Mucosa of stomach (tissue), 1 donor: ENCODE measurements at regions not wholly inside any gene's neighbourhood (a gene's known extent, or its start where the extent isn't known, plus 50 kb on each side); places are given as distances from the start of the nearest gene placed in this dataset.

Source experiments
- H3K27me3 ChIP-seq: one replicate; pipeline ENCODE4 v1.7.0; 2013; ENCODE audit warnings: mild to moderate bottlenecking, low read length; ENCODE audit not compliant: control insufficient read depth, insufficient read depth
- H3K36me3 ChIP-seq: one replicate; pipeline ENCODE4 v1.7.0; 2013; ENCODE audit warnings: low read length; ENCODE audit not compliant: control insufficient read depth, insufficient read depth
- H3K4me1 ChIP-seq: one replicate; pipeline ENCODE4 v1.7.0; 2013; ENCODE audit warnings: mild to moderate bottlenecking, low read length; ENCODE audit not compliant: control insufficient read depth, insufficient read depth
- H3K4me3 ChIP-seq: one replicate; pipeline ENCODE4 v1.7.0; 2013; ENCODE audit warnings: low read length
- H3K9ac ChIP-seq: one replicate; pipeline ENCODE4 v1.7.0; 2013; ENCODE audit warnings: mild to moderate bottlenecking, low read length, moderate library complexity
- H3K9me3 ChIP-seq: one replicate; pipeline ENCODE4 v1.7.0; 2013; ENCODE audit warnings: mild to moderate bottlenecking, low read length, moderate library complexity; ENCODE audit not compliant: control insufficient read depth
- donor health status: Pancreatic carcinoma.

DNA sequence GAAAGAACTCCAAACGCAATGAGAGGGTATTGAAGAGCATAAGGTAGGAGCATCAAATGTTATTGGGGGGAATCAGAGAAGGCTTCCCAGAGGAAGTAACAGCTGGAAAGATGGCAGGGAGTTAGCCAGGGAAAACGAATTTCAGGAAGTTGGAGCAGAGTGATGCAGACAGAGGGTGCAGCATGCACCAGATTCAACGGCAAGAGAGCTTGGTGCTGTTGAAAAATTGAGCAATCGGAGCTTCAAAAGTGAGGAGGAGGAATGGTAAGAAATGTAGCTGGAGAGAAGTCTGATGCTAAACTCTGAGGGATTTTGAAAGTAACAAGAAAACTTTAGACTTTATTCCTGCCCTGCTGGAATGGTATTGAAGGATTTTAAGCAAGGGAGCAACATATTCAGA, 541.0 kb upstream of the LMCD1 start:
- H3K9me3 ChIP-seq: no peaks in the 10 kb centered on the region
- H3K4me1 ChIP-seq: no peaks in the 10 kb centered on the region
- no peak overlapping the region for H3K4me3 ChIP-seq
- no peaks in the 10 kb centered on the region for H3K36me3 ChIP-seq
- H3K9ac ChIP-seq: no peak overlapping the region
- H3K27me3 ChIP-seq: no peaks in the 10 kb centered on the region

DNA sequence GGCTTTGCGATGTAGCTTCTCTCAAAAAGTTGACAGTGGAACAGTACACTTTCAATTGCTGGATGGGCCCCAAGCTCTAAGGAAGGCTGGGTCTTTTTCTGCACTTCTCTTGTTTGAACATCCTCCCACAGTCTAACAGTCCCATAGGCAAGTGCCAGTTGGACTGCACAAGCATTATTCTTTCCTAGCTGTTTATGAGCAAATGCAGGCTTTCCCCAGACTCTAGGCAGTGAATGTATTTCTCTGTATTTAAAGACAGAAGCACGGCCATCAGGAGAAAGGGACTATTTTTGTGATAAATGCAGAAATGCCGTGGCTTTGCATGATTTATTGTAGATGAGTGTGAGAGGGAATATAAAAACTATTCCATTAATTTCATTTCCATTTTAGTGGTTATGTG, 539.3 kb upstream of the LMCD1 start:
- no peaks in the 10 kb centered on the region for H3K9me3 ChIP-seq
- H3K4me1 ChIP-seq: no peaks in the 10 kb centered on the region
- no peaks in the 10 kb centered on the region for H3K27me3 ChIP-seq
- no peak overlapping the region for H3K9ac ChIP-seq
- H3K4me3 ChIP-seq: no peak overlapping the region
- no peaks in the 10 kb centered on the region for H3K36me3 ChIP-seq

DNA sequence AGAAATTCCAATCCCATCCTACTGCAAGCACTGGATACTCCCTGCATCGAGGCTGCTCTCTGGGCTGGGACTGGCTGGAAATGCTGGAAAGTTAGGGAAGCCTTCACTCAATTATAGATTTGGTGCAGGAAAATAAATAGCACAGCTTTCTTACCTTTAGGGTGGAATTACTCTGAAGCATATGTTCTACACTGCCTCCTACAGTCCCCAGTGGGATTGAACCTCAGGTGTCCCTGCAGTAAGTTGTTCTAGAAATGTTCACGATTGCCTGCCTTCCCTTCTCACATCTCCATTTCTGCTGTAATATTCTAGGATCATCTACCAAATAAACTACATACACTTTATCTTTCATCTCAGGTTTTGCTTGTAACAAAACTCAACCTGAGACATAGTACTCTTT, 536.7 kb upstream of the LMCD1 start:
- H3K9ac ChIP-seq: no peak overlapping the region
- no peak overlapping the region for H3K4me3 ChIP-seq
- no peaks in the 10 kb centered on the region for H3K27me3 ChIP-seq
- no peaks in the 10 kb centered on the region for H3K9me3 ChIP-seq
- H3K36me3 ChIP-seq: no peaks in the 10 kb centered on the region
- no peaks in the 10 kb centered on the region for H3K4me1 ChIP-seq

DNA sequence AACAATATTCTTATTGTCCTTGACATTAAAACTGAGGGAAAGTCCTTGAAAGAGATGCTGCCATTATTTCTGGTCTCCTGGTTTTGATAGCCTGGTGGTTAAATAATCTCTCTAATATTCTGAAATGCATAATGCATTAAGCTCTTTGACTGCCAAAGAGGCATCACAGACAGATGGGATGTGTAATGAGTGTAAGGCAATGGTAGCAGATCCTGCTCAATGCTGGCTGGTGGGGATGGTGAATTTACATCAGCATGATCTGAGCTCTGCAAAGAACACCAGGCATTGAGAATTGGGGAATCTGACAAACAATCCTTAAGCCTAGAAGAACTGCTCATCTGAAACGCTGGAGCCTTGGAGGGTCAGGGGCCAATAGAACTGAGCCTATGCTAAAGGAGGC, 528.6 kb upstream of the LMCD1 start:
- Histone ChIP-seq H3K9me3 (no peaks in the 10 kb centered on the region), H3K4me3 (no peak overlapping the region), H3K9ac (no peak overlapping the region), H3K4me1 (no peaks in the 10 kb centered on the region), H3K36me3 (no peaks in the 10 kb centered on the region), H3K27me3 (no peaks in the 10 kb centered on the region)

DNA sequence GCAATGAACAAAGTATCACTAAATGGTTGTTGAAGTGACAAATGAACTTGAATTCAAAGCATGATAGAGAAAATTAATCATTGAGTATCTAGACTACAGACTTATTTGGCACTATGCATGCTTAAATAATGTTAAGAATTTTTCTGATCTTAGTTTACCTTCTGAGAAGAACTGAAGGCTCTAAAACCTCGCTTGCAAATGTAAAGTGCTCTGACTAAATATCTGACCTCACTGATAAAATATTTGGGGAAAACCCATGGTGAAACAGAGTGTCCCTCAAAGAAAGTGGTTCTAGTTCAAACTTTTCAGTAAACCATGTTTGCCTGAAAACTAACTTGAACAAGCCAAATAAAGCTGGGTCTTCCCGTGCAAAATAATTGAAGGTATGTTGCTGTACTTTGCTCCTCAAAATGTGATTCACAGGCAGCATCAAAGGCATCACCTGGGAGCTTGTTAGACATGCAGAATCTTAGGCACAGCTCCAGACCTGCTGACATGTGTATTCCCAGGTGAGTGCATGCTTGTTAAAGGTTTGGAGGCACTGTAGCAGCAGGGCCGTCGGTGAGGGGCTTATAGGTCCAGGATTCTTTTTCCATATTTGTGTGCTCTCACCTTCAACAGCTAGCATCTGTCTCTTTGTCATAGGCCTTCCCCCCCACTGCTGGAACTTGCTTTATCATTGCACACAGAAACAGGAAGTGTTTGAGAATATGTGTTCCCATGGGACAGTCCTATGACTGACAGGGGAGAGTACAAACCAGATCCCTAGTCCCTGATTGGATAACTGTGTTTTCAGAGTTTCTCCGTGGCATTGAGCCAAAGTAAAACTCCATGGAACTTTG, 524.2 kb upstream of the LMCD1 start:
- no peaks in the 10 kb centered on the region for H3K9me3 ChIP-seq
- H3K9ac ChIP-seq: no peak overlapping the region
- no peaks in the 10 kb centered on the region for H3K36me3 ChIP-seq
- no peak overlapping the region for H3K4me3 ChIP-seq
- no peaks in the 10 kb centered on the region for H3K4me1 ChIP-seq
- no peaks in the 10 kb centered on the region for H3K27me3 ChIP-seq

DNA sequence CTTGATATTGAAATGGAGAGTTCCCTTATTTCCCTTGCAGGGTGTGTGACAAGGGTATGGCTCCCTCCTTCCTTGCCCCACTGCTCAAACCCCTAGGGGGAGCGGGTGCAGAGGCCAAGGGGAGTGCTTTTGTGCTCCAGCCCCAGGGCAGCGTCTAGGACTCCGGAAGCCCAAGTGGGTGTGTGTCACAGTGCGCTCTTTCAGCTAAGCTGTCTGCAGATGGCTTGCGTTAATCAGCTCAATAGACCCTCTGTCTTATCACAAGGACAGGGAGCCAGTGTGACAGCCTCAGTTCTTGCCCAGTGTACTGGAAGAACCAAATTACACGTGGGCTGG, 523.6 kb upstream of the LMCD1 start:
- no peak overlapping the region for H3K9ac ChIP-seq
- no peaks in the 10 kb centered on the region for H3K9me3 ChIP-seq
- no peaks in the 10 kb centered on the region for H3K4me1 ChIP-seq
- H3K36me3 ChIP-seq: no peaks in the 10 kb centered on the region
- no peaks in the 10 kb centered on the region for H3K27me3 ChIP-seq
- no peak overlapping the region for H3K4me3 ChIP-seq

DNA sequence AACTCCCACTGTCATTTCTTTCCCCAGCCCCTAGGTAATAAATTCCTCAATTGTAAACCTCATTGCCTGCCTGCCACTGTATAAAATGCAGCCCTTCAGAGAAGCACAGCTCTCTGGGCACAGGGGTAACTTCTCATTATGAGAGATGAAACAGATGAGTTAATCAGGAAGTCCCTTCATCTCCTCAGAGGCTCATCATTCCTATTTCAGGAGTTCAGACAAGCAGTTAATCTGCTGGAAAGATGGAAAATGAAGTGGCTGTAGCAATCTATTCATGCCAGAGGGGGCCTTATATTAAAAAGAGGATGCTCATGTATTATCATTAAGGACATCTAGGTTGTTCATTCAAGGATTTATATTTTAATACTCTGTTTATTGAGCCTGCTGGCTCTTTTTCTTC, 519.5 kb upstream of the LMCD1 start:
- no peak overlapping the region for H3K9ac ChIP-seq
- no peaks in the 10 kb centered on the region for H3K36me3 ChIP-seq
- H3K4me3 ChIP-seq: no peak overlapping the region
- no peaks in the 10 kb centered on the region for H3K9me3 ChIP-seq
- no peaks in the 10 kb centered on the region for H3K27me3 ChIP-seq
- H3K4me1 ChIP-seq: no peaks in the 10 kb centered on the region

DNA sequence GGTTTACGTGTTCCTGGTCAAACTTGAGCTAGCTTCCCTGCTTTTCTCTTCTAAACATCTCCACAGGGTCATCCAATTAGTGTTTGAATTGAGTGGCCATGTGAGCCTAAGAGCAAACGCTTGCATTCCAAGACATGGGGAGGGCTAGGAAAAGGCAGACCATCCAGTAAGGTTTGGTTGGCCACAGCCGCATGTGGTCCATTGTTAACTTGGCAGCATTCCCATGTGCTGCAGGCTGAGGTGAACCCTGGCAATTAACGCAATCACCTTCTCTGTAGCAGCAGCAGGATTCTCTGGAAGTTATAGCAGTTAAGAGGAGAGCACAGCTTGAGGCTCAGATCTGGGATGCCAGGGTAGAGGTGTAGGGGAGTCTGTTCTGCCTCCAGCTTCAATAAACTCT, 502.2 kb upstream of the LMCD1 start:
- no peaks in the 10 kb centered on the region for H3K27me3 ChIP-seq
- H3K9me3 ChIP-seq: no peaks in the 10 kb centered on the region
- H3K4me1 ChIP-seq: no peaks in the 10 kb centered on the region
- H3K9ac ChIP-seq: no peak overlapping the region
- no peak overlapping the region for H3K4me3 ChIP-seq
- no peaks in the 10 kb centered on the region for H3K36me3 ChIP-seq

DNA sequence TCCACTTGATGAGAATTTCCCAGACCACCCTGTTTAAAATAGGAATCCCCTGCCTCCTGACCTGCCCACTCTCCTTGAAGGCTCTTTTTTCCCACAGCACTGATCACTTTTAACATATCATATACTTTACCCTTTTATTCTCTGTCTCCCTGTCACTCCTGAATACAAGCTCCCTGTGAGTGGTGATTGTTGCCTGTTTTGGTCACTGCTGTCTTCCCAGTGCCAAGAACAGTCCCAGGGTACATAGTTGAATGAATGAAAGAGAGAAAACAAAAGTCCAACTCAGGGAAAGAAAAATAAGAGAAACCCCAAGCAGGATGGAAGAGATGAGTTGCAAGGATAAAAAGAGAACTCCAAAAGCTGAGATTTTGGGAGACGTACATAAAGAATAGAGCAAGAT, 500.3 kb upstream of the LMCD1 start:
- no peak overlapping the region for H3K4me3 ChIP-seq

DNA sequence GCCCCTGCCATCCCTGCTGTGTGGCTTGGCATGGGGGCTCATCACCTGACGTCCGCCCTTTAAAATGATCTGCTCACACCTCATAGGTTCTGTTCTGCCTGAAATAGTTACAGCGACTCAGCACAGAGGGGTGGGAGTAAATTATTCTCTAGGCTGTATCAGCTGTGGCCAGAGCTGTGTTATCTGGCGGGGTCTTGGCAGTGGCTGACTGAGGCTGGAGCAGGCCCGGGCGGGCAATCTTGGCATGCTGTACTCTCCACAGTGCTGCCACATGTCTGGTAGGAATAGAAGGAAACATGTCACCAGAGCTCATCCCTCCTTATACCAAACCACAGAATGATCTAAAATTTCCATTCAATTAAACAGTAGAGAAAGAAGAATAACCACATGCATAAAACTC, 499.9 kb upstream of the LMCD1 start:
- H3K36me3 ChIP-seq: no peaks in the 10 kb centered on the region
- H3K4me1 ChIP-seq: no peaks in the 10 kb centered on the region
- no peaks in the 10 kb centered on the region for H3K27me3 ChIP-seq
- H3K4me3 ChIP-seq: no peak overlapping the region
- H3K9me3 ChIP-seq: no peaks in the 10 kb centered on the region
- no peak overlapping the region for H3K9ac ChIP-seq

More for the DNA sequence above, 500.3 kb upstream of the LMCD1 start:
- Histone ChIP-seq H3K4me1 (no peaks in the 10 kb centered on the region), H3K9ac (no peak overlapping the region), H3K27me3 (no peaks in the 10 kb centered on the region), H3K36me3 (no peaks in the 10 kb centered on the region), H3K9me3 (no peaks in the 10 kb centered on the region)

DNA sequence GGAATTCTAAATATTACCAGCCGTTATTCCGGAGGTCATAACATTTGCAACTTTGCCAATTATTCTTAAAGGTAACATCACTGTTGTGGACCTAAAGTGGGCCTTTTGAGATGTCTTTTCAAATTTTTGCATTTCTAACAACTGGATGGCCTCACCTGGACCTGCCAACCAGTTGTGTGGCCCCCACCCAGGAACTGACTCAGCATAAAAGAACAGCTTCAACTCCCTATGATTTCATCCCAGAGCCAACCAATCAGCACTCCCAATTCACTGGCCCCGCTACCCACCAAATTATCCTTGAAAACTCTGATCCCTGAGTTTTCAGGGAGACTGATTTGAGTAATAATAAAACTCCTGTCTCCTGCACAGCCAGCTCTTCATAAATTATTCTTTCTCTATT, 489.7 kb upstream of the LMCD1 start:
- Histone ChIP-seq H3K9me3 (no peaks in the 10 kb centered on the region), H3K27me3 (no peaks in the 10 kb centered on the region), H3K4me1 (peaks cover 19% of the 10 kb centered on the region), H3K36me3 (no peaks in the 10 kb centered on the region), H3K9ac (no peak overlapping the region), H3K4me3 (no peak overlapping the region)

DNA sequence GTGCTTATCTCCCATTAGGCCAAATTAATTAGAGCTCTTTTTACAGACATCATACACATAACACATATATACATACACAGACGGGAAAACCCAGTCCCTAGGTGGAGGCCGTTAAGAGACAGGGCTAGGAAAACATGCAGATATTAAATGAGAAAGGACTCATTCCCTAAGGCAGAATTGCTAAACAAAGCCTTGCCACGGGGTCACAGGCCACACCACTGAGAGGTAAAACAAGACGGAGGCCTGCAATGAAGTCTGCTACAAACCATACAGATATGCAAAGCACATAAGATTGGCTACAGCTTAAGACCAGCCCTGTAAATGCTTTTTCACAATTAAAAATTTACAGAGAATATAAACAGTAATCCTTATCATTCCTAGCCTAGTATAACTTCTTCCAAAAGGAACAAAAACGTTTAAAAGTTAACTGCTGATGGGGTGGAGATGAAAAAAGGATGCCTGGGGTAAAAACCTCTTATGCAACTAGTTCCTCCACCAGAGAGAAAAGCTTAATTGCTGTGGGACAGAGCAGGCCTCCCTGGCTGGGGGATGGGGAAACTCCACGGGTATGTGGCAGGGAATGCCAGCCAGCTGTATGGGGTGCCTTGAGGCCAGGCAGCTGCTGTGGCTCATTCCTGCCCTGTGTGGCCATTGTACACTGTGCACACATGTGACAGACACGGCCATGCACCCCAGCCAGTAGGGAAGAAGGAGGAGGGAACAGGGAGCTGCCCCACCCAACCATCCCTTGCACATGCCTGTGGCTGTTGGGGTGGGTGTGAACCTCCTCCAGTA, 481.4 kb upstream of the LMCD1 start:
- Histone ChIP-seq H3K27me3 (no peaks in the 10 kb centered on the region), H3K4me3 (no peak overlapping the region), H3K9me3 (no peaks in the 10 kb centered on the region), H3K9ac (no peak overlapping the region), H3K4me1 (no peaks in the 10 kb centered on the region), H3K36me3 (no peaks in the 10 kb centered on the region)
